SHP77 (cell line): ENCODE measurements at regions not wholly inside any gene's neighbourhood (a gene's known extent, or its start where the extent isn't known, plus 50 kb on each side); places are given as distances from the start of the nearest gene placed in this dataset.

Experiments used
- DNase-seq, 2 experiments: peaks; one replicate each; lab custom pipeline; 2025; lab: John Stamatoyannopoulos, UW

- no peak for DNase-seq
Measured at GRCh38 chr9:28318515-28318914, 745.2 kb upstream of the C9orf72 start.

GRCh38 chr9:28319981-28320380, 746.7 kb upstream of the C9orf72 start:
- no peak for DNase-seq

DNA sequence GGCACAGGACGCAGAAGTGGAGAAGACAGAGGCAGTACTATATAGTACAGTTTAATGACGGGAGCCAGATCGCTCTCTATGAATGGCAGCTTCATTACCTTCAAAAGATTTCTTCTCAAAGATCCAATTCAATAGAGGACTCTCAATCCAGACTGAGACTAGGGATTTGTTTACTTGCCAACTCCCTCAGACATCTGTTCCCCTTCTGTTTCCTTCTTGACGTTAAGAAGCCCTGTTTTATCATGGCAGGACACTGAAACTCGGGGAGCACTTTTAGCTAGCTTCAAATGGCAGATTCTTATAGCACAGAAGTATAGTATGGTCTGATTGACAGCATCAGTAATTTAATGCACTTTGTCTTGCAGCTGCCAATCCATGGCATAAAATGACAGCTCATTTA, 747.3 kb upstream of the C9orf72 start:
- DNase-seq, result no peak

DNA sequence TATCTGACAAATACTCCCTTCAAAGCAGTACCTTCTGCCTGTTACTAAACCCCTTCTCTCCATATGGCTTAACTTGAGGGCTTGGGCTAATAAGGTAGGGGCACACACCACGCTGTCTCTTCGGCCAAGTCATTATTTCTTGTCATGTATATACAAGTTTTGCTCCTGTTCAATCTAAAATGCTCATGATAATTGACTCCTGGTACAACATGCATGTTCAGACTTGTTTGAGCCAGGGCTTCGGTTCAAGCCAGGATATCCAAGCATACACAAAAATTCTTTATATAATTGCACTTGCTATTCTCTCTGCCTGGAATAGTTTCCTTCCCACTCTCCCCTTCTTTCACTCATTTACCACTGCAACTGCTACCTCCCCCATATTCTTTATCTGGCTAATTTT, 756.0 kb upstream of the C9orf72 start:
- DNase-seq, result no peak

GRCh38 chr9:28332648-28333047, 759.4 kb upstream of the C9orf72 start:
- no peak for DNase-seq

DNA sequence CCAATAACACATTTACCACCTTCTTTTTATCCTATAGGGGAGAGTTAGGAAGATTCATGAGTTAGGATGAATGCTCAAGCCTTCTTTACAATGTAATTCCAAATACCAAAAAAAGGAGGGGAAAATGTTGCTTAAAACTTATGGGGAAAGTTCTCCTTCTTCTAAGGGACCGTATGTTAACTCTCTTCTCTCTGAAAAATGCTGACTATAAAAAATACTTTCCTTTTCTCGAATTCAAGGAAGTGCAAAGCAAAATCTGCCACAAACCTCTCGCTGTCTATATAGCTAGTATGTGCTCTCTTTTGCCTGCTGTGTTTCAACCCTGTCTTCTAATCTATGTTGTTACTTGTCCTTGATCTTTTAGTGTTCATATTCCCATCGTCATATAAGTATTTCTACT, 768.6 kb upstream of the C9orf72 start:
- DNase-seq, result no peak

- no peak for DNase-seq
Measured at GRCh38 chr9:28342815-28343338, 769.6 kb upstream of the C9orf72 start.

GRCh38 chr9:28363151-28363562, 789.9 kb upstream of the C9orf72 start:
- no peak for DNase-seq

DNA sequence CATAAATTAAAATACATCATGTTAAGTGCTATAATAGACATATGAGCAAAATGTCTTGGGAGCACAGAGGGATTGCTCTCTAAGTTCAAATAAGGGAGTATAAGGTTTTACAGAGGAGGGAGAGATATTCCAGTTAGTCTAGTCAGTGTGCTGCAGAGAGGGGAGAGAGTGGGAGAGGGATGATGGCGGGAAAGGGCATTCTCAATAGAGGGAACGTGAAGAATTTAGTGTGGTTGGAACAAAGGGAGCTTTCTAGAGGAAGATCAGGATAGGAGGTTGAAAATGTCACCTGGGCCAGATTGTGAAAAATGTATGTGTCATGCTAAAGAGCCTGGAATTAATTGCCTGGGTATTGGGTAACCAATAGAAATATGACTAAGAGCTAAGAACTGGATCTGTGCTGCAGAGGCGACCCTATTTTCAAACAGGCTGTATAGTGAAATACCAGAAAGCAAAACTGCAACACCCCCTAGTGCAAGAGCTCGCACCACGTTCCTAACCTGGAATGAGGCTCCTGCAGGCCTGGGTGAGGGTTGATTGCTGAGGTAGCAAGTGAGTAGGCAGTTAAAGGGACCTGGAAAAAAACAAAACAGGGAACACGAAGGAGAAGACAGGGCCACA, 791.8 kb upstream of the C9orf72 start:
- DNase-seq, result no peak

- no peak for DNase-seq
Measured at GRCh38 chr9:28365728-28366127, 792.4 kb upstream of the C9orf72 start.

GRCh38 chr9:28378231-28378630, 805.0 kb upstream of the C9orf72 start:
- DNase-seq, result no peak

GRCh38 chr9:28379082-28379481, 805.8 kb upstream of the C9orf72 start:
- no peak for DNase-seq

GRCh38 chr9:28389411-28389810, 816.1 kb upstream of the C9orf72 start:
- no peak for DNase-seq

- no peak for DNase-seq
Measured at GRCh38 chr9:28394774-28395173, 821.5 kb upstream of the C9orf72 start.

- DNase-seq, result no peak
Measured at GRCh38 chr9:28396058-28396457, 822.8 kb upstream of the C9orf72 start.

DNA sequence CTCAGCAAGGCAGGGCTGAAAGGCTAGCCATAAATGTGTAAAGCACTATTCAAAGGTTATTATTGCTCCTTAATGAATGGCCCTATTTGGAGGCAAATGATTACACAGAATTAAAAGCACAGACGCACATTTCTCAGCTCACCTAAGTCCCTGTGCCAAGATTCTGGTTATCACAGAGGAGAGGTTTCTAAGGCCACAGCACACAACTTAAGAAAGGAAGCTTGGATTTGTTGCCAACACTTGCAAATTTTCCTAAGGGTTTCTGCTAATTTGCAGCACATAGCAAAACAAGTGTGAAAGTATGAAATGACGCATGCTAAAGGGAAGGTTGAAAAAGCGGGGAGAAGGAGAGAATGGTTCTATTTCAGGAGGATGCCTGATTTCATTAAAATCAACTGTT, 834.1 kb upstream of the C9orf72 start:
- no peak for DNase-seq

DNA sequence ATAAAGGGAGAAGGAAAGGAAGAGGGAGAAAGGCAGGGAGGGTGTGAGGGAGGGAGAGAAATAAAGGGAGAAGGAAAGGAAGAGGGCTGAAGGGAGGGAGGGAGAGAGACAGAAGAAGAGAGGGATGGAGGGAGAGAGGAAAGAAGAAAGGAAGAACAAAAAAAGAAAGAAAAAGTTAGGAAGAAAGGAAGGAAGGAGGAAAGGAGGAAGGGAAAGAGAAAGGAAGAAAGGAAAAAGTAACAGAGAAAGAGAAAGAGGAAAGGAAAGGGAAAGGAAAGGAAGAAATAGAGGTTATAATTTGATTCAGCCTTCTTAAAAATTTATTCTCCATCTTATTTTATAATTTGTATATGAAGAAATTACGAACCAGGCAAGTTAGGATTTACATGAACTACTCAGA, 836.6 kb upstream of the C9orf72 start:
- DNase-seq, result no peak

DNA sequence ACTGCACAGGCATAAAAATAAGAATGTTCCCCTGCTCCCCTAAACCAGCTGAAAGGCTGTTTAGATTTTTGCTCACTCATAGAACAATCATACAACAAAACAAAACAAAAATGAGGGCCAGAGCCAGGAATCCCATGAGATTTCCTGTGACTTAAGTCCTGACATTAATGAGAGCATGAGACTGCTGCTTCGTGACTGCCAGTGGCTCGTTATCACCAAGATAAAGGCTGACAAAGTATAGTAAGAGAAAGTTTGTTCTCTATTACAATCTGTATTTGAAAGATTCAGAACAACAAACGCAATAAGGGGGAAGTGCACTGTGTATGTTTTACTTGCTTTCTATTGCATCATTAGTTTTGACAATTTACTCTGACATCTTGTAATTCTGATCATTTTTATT, 837.1 kb upstream of the C9orf72 start:
- DNase-seq, result no peak

DNA sequence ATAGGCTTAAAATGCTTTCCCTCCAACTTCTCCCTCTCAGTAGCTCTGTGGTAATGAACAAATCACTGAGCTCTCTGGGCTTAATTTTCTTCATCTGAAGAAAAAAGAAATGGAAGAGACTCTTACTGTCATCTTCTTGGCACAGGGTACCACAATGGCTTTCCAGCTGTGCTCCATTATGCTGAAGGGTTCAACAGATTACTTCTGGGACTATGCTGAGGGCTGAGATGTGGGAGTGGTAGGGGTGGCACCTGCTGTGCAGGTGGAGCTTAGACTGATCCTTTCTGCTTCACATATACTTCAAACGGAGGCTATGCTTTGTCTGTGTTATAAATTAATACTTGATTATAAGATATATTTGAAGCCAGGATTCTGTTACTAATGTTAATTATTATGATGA, 840.2 kb upstream of the C9orf72 start:
- DNase-seq, result no peak

- DNase-seq, result no peak
Measured at GRCh38 chr9:28423255-28423654, 850.0 kb upstream of the C9orf72 start.

GRCh38 chr9:28435456-28435855, 862.2 kb upstream of the C9orf72 start:
- no peak for DNase-seq

DNA sequence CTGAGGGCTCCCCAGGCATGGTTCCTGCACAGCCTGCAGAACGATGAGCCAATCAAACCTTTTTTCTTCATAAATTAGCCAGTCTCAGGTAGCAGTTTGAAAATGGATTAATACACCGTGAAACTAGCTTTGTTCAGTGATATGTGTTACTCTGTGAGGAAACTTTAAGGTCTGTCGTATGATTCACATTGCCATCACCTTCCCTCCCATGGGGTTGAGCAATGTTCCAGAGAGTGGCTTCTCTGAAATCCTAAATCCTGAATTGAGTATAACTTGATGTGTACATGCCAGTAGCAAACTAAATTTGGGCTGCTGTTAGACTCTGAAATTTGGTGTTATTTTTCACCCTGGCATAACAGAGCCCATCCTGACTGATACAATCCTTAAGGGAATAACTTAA, 866.4 kb upstream of the C9orf72 start:
- no peak for DNase-seq

GRCh38 chr9:28443461-28443860, 870.2 kb upstream of the C9orf72 start:
- DNase-seq, result no peak

DNA sequence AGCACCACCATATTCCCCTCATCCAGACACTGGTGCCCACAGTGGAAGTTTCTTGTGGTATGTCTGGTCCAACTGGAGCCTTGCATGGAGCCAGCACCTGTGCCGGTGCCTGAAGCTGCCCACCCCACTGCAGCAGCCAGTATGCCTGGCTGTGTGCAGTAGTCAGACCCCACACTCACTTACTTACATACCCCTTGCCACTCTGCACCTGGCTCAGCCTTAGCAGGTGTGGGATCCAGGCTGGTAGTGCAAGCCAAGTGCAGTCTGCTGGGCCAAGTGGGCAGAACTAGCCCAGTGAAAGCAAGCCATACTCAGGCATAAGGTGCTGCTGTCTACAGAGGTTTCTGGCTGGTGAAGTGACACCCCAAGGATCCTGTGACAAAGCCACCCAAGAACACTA, 871.4 kb upstream of the C9orf72 start:
- DNase-seq, result no peak
